ENCODE measurements at regions not wholly inside any gene's neighbourhood (a gene's known extent, or its start where the extent isn't known, plus 50 kb on each side); places are given as distances from the start of the nearest gene placed in this dataset.

DNA sequence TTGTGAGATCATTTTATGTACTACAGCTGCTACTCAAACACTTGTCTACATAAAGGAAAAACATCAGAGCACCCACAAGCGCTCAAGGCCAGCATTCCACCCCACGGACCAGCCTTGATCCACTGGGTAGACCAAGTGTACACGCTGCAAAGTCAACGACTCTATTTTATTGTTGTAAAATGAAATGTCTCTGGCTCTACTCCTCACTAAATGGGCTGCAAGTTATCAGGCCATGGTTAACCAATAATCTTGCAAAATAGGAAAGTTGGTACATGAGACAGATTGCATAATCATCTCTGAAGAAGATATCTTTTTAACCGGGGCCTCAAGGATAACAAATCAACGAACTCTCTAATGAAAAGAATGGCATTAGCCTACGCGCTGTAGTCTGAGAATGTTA, 69.9 kb upstream of the FOXN3 start:
- TF ChIP-seq, protein P1, sequence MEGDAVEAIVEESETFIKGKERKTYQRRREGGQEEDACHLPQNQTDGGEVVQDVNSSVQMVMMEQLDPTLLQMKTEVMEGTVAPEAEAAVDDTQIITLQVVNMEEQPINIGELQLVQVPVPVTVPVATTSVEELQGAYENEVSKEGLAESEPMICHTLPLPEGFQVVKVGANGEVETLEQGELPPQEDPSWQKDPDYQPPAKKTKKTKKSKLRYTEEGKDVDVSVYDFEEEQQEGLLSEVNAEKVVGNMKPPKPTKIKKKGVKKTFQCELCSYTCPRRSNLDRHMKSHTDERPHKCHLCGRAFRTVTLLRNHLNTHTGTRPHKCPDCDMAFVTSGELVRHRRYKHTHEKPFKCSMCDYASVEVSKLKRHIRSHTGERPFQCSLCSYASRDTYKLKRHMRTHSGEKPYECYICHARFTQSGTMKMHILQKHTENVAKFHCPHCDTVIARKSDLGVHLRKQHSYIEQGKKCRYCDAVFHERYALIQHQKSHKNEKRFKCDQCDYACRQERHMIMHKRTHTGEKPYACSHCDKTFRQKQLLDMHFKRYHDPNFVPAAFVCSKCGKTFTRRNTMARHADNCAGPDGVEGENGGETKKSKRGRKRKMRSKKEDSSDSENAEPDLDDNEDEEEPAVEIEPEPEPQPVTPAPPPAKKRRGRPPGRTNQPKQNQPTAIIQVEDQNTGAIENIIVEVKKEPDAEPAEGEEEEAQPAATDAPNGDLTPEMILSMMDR (IDR thresholded peaks at IDR 0.05; ENCODE audit: low read depth, low read length) = no peak
- no peak for TF ChIP-seq EZH2phosphoT487 (IDR thresholded peaks at IDR 0.05; ENCODE audit: low read depth)

All from OCI-LY3 (cell line).